Pulmonary artery endothelial cell (primary cell): ENCODE measurements at regions not wholly inside any gene's neighbourhood (a gene's known extent, or its start where the extent isn't known, plus 50 kb on each side); places are given as distances from the start of the nearest gene placed in this dataset.

ENCODE experiments used
- DNase-seq: peaks from one replicate; pipeline ENCODE4 v3.0.0-alpha.2; 2011; ENCODE audit warnings: low read depth, low spot score

- no peak for DNase-seq
Observed at GRCh38 chr4:1479454-1479853, 73.2 kb upstream of the NKX1-1 start.

- DNase-seq = no peak
Observed at GRCh38 chr4:1478766-1479355, 72.6 kb upstream of the NKX1-1 start.

- DNase-seq = no peak
Observed at GRCh38 chr4:1477045-1477840, 71.0 kb upstream of the NKX1-1 start.

GRCh38 chr4:1476140-1476513 is 69.9 kb upstream of the NKX1-1 start:
- no peak for DNase-seq

GRCh38 chr4:1475277-1476139 is 69.3 kb upstream of the NKX1-1 start:
- DNase-seq = no peak

GRCh38 chr4:1474126-1475090 is 68.2 kb upstream of the NKX1-1 start:
- no peak for DNase-seq

GRCh38 chr4:1473718-1474117 is 67.5 kb upstream of the NKX1-1 start:
- DNase-seq = no peak

- DNase-seq = no peak
Observed at GRCh38 chr4:1472911-1473518, 66.8 kb upstream of the NKX1-1 start.

GRCh38 chr4:1472148-1472797 is 66.0 kb upstream of the NKX1-1 start:
- no peak for DNase-seq

- DNase-seq = no peak
Observed at GRCh38 chr4:1471443-1472147, 65.4 kb upstream of the NKX1-1 start.

- no peak for DNase-seq
Observed at GRCh38 chr4:1470816-1471442, 64.7 kb upstream of the NKX1-1 start.

- DNase-seq = no peak
Observed at GRCh38 chr4:1470393-1470670, 64.1 kb upstream of the NKX1-1 start.

- DNase-seq = no peak
Observed at GRCh38 chr4:1469607-1470392, 63.6 kb upstream of the NKX1-1 start.

GRCh38 chr4:1469043-1469442 is 62.8 kb upstream of the NKX1-1 start:
- no peak for DNase-seq

GRCh38 chr4:1467581-1468458 is 61.6 kb upstream of the NKX1-1 start:
- no peak for DNase-seq

- DNase-seq = no peak
Observed at GRCh38 chr4:1466863-1467165, 60.6 kb upstream of the NKX1-1 start.

GRCh38 chr4:1466034-1466862 is 60.0 kb upstream of the NKX1-1 start:
- no peak for DNase-seq
